NCI-H1417 treated with DMSO at 0.1 percent for 48 hours (cell line): ENCODE measurements at regions not wholly inside any gene's neighbourhood (a gene's known extent, or its start where the extent isn't known, plus 50 kb on each side); places are given as distances from the start of the nearest gene placed in this dataset.

Source experiments
- DNase-seq: peaks from one replicate; lab custom pipeline; 2025; lab: John Stamatoyannopoulos, UW

DNA sequence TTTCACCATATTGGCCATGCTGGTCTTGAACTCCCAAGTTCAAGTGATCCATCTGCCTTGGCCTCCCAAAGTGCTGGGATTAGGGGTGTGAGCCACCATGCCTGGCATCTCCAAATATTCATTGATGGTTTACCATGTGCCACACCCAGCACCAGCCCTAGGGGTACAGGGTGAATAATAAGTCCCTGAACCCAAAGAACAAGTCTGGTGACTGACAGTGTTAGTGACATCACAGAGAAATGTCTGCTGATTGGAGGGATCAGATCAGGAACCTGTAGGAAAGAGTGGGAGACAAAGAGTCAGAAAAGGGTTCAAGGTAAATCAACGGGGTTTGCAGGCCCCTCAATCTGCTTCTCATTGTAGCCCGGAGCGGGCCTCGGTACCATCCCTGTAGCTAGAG, 118.4 kb upstream of the NABP1 start:
- DNase-seq, result no peak

DNA sequence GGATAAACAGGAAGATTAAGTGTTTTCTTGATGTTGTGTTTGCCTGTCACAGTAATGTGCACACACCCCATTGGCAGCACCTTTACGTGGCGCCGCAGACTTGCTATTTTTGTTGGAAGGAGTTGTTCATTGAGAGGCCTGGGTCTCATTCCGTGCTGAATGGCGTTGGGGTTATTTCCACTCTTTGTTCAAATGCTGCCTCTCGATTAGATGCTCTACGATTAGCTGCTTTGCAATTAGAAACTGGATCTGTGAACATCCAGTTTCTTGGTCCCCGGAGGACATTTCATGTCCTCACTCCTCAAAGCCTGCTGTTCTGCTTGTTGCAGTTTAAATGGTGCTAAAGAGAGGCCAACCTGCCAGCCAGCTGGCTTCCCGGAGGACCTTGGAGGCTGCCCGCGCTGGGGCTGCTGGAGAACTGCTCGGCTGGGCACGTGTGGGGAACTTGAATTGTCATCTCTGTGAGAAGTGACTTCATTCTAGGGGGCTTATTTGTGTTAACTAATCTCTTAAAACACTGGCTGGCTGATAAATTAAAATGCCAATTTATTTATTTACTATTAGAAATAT, 117.4 kb upstream of the NABP1 start:
- DNase-seq, result no peak

DNA sequence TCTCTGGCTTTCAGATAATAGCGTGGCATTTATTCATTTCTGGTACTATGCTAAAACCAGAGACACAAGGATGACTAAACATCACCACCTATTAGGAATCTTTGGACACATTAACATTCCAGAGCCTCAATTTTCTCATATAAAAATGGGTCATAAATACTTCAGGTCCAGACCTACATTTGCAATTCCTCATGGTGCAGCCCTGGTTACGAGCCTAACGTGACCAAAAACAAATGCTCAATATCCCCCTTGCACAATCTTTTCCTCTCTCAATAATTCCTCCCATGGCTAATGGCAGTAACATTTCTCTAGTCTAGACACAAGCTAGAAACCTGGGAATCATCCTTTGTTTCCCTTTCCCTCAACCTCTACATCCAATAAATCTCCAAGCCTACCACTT, 112.8 kb upstream of the NABP1 start:
- no peak for DNase-seq

DNA sequence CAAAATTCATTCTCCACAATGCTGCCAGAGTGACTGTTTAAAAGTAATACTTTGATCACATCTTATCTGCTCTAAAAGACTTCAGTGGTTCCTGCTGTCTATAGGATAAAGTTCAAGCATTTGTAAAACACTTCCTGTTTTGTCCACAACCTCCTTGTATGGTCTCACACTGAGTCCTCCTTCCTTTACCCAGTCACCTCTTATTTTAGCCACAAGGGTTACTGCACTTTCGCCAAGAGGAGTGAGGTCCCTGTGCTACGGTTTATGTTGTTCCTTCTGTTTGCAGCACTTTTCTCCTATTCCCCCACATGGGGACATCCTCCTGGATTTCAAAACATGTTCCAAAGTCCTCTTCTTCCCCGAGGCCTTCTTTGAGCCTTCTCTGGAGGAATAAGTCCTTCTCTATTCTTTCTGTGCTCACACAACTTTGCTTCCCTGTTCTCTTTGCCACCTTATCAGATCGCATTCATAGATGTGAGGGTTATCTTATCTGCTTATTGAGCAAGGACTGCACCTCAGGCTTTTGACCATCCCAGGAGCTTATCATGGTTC, 112.2 kb upstream of the NABP1 start:
- no peak for DNase-seq

DNA sequence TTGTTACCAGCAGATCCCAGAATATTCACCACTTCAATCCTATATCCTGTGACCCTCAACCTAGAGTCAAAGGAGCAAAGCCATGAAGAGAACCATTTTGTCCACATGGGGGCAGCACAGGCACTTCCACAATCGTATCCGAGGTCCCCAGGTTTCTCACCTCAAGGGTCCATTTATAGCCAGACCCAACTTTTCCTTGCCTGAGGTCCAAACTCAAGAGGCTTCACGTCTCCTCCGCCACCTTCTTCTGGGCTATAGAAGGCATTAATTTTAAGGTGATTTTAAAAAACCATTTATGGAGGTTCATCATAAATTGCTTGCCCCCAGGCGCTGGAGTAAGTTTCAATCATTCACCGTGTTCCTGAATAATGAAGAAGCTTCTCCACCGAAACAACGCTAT, 111.6 kb upstream of the NABP1 start:
- DNase-seq, result peak; percentile 46

DNA sequence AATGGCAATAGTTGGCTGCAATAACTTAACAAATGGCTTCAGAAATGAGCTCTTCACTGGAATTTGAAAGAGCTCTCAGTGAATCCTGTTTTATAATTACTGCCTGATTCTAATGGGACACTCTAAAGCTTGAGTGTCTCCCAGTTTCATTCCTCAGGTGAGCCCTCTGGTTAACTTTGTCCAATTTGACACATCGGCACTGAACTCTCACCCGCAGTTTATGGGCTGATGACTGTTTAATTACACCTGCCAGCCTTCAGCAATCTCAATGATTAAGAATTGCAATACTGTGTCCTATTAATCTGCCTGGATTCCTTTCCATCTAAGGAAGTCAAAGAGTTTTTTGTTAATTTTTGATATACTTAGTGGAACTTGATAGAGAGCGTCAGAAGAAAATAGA, 110.7 kb upstream of the NABP1 start:
- no peak for DNase-seq

DNA sequence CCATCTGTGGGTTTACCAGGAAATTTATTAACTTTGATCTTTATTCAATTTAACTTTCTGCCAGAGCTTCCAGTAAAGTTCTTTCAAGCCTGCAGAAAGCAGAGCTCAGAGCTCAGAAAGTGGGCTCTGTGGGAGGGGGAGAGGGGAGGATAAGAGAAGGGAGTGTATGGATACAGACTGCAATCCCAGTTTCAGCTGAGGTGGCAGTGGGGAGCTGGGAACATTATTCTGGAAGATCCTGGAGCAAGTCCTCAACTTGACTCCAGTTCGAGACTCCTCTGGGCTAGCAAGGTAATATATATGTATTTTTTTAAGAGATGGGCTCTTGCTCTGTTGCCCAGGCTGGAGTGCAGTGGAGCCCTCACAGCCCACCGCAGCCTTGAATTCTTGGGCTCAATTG, 108.9 kb upstream of the NABP1 start:
- no peak for DNase-seq

DNA sequence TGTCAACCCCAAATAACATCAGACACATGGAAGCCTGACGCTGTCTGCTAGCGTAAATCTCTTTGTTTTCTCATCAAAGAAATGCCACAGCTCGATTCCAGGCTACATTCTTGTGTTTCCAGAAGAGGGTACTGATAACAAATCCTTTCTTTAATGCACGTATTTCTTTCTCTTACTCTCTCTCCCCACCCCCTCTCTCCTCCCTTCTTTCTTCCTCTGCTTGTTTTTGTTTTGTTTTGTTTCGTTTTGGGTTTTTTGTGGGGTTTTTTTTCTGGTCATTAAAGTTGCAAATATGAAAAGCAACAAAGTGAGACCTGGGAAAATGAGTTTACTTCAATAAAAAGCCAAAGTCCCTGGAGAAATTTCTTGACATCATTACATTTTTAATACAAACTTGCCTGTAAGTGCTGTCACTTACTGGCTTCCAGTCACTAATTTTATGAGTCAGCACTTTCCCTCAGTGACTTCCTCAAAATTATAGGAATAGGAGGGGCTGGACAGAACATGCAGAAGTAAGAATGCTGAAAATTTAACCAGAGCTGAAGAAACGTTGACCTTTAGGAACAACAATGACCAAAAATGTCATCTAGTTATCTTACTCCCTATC, 106.7 kb upstream of the NABP1 start:
- DNase-seq, result no peak

DNA sequence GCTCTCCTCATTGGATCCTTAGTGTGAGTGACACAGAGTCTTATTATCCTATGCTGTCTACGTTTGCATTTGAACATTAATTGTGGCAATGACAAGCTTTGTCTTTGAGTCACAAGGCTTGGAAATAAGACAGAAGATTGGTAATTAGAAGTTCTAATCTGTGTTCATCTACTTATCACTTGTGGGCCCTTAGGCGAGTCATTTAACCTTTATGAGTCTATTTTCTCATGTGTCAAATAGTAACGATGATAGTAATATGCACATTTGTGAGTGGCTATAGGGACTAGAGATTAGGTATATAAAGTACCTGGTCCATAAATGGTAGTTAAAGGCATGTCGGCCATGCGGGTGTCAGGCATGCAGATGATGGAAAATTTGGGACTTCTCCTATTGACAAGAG, 105.6 kb upstream of the NABP1 start:
- no peak for DNase-seq

DNA sequence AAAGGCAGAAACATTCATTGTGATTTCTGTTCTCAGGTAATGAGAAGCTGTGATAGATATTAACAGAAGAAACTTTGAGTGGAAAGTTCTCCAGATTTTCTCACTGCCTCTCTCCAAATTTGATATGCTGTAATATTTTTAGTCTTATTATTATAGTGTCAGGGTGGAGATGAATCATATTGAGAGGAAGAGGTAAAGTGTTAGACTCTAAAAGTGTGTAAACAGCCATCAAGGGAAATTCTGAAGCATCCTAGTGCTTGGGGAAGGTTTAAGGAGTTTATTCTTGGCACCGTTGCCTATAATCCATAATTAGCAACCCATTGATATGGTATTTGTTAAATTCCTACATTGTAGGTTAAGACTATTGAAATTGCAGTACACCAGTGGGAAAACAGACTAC, 104.7 kb upstream of the NABP1 start:
- DNase-seq, result no peak

DNA sequence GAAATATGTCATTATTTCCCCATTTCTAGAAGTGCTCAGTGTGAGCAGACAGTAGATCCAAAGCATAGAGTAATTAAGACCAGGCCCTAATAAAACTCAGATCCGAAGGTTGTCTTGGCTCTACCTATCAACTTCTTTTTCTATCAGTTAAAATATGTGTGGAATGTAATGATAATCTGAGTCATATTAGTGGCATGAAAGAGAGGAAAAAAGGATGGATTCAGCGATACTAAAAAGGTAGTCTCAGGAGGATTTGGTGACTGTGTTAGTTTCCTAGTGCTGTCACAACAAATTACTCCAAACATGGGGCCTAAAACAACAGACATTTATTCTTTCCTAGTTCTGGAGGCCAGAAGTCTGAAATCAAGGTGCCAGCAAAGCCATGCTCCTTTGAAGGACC, 103.7 kb upstream of the NABP1 start:
- DNase-seq, result no peak

DNA sequence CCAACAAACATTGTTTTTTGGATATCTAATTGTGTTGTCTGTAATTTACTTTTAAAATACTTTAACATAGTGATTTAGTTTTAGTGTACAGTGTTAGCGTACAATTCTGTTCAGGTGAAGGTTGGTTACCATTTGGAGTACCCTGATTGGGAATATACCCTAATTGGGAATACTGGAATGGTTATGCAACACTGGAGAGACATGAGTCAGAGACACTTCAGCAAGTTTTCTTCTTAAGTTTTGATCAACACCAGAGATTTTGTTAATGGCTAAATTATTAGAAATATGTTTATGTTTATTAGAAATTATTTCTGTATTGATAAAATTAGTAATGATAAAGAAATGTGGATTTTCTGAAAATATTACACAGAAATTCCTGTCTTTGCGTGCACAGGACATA, 100.3 kb upstream of the NABP1 start:
- no peak for DNase-seq

DNA sequence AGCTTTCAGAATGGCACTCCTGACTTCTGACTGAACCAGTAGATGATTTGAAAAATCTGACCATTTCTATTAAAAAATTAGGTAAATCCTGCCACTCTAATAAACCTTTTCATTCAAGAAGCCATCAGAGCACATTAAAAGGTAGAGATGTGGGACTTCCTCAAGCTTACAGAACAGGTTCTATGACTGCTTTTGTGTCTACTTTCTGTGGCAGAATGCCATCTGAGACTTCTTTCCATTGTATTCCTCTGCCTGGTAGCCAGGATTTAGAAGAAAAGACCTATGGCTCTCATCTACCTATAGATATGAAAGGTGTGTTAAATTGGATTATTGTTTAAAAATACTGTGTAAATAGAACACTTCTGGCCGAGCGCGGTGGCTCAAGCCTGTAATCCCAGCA, 99.9 kb upstream of the NABP1 start:
- no peak for DNase-seq

DNA sequence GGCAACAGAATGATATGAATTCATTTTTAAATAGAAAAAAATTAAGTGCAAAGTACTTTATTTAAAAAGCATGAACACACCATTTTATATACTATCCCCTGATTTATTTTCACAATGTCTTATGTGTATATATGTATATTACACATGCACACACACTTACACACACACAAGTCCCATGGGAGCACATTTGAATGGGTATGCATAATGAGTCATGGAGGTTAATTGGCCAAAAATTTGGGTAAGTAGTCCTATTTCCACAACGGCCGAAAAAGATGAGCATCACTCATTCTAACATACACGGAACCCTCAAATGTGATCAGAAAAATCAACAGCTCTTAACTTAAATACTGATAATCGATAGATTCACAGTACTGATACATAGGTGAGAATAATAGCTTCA, 97.4 kb upstream of the NABP1 start:
- no peak for DNase-seq

DNA sequence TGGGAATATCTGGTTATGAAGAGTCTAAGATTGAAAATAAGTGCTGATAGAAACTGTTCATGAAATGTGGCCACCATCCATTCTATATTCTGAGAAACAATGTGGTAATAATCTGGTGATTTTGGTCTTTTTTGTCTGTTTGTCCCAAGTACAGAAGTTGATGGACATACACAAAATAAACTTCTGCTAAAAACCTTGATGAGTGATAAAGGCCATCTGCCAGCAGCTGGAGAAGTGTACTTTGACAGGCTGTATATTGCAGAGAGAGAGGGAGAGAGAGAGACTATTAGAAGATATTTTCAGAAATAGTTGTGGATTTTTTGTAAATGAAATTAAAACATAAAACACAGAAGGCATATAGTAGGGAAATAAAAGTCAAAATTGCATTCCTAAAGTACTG, 96.9 kb upstream of the NABP1 start:
- no peak for DNase-seq

DNA sequence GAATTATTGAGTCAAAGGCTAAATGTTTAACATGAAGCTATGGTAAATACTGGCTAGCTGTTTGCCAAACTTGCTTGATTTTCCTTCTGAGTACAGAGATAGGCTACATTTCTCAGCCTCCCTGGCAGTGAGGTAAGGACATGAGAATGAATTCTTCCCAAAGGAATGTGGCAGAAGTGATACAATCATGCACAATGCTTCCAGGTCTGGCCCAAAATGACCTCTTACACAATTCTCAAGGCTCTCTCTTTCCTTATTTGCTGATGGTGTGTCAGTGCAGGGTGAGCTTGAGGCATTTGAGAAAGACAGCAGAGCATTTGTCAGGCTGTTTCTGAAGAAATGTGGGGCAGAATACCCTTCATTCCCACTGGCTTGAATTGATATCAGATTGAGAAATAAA, 95.6 kb upstream of the NABP1 start:
- DNase-seq, result no peak

DNA sequence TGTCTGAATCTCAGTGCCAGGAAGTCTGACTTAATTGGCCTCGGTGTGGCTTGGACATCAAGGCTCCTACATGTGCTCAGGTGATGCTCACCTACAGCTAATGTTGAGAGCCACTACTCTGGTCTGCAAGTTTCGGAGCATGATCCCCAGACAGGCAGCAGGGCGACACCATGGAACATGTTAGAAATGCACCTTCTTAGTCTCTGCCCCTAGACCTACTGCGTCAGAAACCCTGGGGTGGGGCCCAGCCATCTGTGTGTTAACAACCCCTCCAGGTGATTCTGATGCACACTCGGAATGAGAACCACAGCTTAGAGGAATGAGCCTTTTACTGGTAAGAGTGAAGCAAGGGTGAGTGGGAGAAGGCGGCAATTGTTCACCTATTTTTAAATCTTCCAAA, 86.9 kb upstream of the NABP1 start:
- no peak for DNase-seq

DNA sequence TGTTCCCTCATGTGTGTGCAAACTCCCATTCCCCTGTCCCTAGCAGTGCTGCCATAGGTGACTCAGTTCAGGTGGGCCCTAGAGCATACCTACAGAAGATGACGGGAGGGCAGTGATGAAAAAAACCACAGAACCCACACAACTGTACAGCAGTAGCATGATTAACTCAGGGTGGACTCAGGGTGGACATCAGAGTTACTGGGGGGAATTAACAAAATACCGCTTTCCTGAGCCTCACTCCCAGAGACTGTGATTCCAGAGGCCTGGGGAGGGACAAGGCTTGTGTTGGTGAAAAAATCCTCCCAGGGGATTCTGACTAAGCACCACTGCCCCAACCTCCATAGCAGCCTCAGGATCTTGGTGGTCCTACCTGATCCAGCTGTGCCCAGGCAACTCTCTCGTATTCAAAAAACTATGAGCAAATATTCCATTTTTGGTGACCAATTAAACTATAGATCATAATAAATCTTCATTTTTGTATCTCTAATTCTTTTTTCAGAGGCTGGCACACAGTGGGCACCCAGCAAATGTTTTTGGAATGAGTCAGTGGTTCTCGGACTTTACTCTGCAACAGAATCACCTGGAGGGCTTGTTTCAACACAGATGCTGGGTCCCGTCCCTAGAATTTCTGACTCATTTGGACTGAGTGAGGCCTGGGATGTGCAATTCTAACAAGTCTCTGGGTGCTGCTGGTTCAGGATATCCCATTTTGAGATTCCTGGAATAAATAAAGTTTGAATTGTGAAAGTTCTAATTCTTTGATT, 84.1 kb upstream of the NABP1 start:
- no peak for DNase-seq

DNA sequence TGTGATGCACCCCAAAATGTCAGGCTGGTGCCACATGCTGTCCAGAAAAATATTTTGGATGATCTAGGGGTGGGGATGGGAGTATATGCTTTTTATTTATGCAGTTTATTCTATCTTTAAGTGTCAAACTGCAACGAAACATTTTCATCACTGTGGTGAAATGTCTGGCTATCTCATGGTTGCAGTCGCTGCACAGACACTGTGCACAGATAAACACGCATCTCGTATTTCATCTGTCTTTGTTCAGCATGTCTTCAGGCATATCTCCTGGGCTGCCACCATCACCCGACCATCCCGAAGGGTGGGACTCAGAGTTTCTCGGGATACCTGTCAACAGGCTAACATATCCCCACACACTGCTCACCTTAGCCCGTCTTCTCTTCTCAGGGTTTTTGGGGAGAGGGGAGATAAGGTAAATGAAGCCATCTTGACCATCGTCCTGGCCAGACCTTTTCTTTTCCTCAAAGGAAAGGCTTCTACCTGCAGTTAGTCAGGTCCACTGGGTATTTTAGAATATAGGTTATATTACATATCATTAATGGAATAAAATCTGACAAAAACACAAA, 80.7 kb upstream of the NABP1 start:
- DNase-seq, result no peak

DNA sequence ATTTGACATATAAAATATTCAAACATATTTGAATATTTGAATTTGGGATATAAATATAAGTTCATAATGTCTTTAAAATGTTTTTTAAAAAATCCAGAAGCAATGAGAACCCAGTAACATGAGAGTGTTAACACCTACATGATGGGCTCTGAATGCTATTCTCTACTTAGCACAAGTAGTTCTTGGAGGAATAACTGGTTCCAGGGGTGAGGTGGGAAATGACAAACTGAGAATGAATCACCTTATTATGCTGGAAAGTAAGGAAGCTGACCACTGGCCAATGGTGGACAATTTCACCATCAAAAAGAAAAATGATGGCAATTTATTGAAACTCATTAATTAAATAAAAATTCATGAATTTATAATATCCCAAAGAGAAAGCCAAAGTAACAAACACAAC, 79.6 kb upstream of the NABP1 start:
- no peak for DNase-seq

DNA sequence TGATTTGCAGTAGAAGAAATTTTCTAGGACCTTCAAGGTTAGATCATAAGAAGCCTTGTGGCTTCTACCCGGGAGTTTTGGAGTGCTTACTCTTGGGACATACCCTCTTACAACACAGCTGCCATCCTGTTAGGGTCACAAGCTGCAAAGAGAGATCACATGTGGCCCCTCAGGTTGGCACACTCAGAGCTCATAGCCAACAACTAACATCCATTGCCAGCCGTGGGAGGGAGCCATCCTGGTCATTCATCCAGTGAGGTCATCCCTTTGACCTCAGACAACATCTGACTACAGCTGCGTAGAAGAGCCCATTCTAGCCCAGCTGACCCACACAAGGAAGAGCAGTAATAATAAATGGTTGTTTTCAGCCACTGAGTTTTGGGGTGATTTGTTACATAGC, 76.9 kb upstream of the NABP1 start:
- no peak for DNase-seq

DNA sequence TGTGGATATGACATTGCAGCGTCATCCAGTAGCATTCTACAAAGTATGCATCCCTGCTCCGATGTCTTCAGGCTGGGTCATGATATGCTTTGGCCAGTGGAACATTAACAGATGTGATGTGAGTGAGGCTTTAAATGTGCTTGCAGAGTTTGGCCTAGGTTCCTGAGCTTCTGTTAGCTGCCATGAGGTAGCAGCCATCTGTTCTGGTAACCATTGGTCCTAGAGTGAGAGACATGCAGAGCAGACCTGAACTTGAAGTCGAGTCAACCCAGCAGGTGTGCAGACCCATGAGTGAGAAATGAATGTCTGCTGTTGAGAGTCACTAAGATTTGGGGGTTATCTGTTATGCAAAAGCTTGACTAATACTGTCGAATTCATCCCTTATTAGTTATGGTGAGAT, 73.8 kb upstream of the NABP1 start:
- DNase-seq, result no peak

DNA sequence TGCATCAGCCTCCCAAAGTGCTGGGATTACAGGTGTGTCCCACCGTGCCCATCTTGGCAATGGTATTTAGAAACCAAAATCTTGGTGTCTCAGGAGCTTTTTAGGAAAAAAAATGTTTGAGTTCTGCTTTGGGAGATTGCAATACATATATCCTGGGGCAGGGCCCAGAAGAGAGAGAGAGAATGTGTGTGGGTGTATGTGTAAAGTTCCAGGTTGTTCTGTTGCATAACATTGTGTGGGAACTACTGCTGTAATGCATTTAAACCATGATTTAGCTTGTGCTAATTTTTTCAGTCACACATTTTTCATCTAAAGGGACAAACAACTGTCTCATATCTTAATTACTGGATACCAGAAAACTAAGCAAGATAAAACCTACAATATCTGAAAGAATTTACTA, 70.8 kb upstream of the NABP1 start:
- no peak for DNase-seq
